ENCODE measurements at regions not wholly inside any gene's neighbourhood (a gene's known extent, or its start where the extent isn't known, plus 50 kb on each side); places are given as distances from the start of the nearest gene placed in this dataset.

GRCh38 chr14:87013583-87013982, 979.4 kb downstream of the GALC start:
- TF ChIP-seq CTCF (IDR thresholded peaks at IDR 0.05; ENCODE audit: borderline replicate concordance, extremely low read depth, low read length, poor library complexity, severe bottlenecking), result no peak
- TF ChIP-seq EZH2 (IDR thresholded peaks at IDR 0.05; ENCODE audit: borderline replicate concordance, low read depth, low read length, severe bottlenecking), result no peak
